Mesenchymal stem cell (in vitro differentiated cells and primary cell): ENCODE measurements at regions not wholly inside any gene's neighbourhood (a gene's known extent, or its start where the extent isn't known, plus 50 kb on each side); places are given as distances from the start of the nearest gene placed in this dataset.

ENCODE experiments used
- DNase-seq: peaks from one replicate; pipeline ENCODE4 v3.0.0-alpha.2; 2013
- H2AFZ ChIP-seq: one replicate; pipeline ENCODE4 v1.6.1; 2013; ENCODE audit warnings: low read depth, mild to moderate bottlenecking, control low read depth, inconsistent platforms, low read length, moderate library complexity
- H2AK5ac ChIP-seq: 2 replicates; pipeline ENCODE4 v1.6.1; 2013; ENCODE audit warnings: low read length, moderate library complexity, mild to moderate bottlenecking, inconsistent platforms; ENCODE audit not compliant: severe bottlenecking
- H2BK120ac ChIP-seq: one replicate; pipeline ENCODE4 v1.6.1; 2013; ENCODE audit warnings: low read depth, mild to moderate bottlenecking, inconsistent platforms, low read length, moderate library complexity
- H2BK12ac ChIP-seq, 2 experiments: one replicate each; pipeline ENCODE4 v1.6.1; 2013; ENCODE audit warnings: inconsistent platforms in 2 of 2, low read length in 2 of 2, mild to moderate bottlenecking in 2 of 2, moderate library complexity in 2 of 2, control low read depth in 1 of 2
- H2BK15ac ChIP-seq: one replicate; pipeline ENCODE4 v1.6.1; 2013; ENCODE audit warnings: mild to moderate bottlenecking, low read depth, inconsistent platforms; ENCODE audit not compliant: poor library complexity, severe bottlenecking
- H2BK5ac ChIP-seq: 2 replicates; pipeline ENCODE4 v1.6.1; 2013; ENCODE audit warnings: low read depth, mild to moderate bottlenecking, low read length, control low read depth, inconsistent platforms; ENCODE audit not compliant: poor library complexity, severe bottlenecking
- H3K14ac ChIP-seq, 2 experiments: one replicate each; pipeline ENCODE4 v1.6.1; 2013; ENCODE audit warnings: inconsistent platforms in 2 of 2, low read length in 2 of 2, control low read depth in 1 of 2, mild to moderate bottlenecking in 1 of 2, moderate library complexity in 1 of 2
- H3K18ac ChIP-seq, 2 experiments: one replicate each; pipeline ENCODE4 v1.6.1; 2013; ENCODE audit warnings: inconsistent platforms in 2 of 2, low read length in 2 of 2, control low read depth in 1 of 2, low read depth in 1 of 2, mild to moderate bottlenecking in 1 of 2
- H3K23ac ChIP-seq, 2 experiments: one replicate each; pipeline ENCODE4 v1.6.1; 2013; ENCODE audit warnings: inconsistent platforms in 2 of 2, low read length in 2 of 2, mild to moderate bottlenecking in 2 of 2, moderate library complexity in 2 of 2, control low read depth in 1 of 2
- H3K27ac ChIP-seq: 2 replicates; pipeline ENCODE4 v1.5.1; 2013; ENCODE audit warnings: mild to moderate bottlenecking, moderate library complexity, low read length, control low read depth, inconsistent platforms; ENCODE audit not compliant: poor library complexity, severe bottlenecking
- H3K27me3 ChIP-seq, 2 experiments: 2 replicates each; pipeline versions ENCODE4 v1.6.1 to v1.7.0; 2013; ENCODE audit warnings: low read length in 2 of 2, mild to moderate bottlenecking in 2 of 2, moderate library complexity in 2 of 2, control low read depth in 1 of 2, inconsistent platforms in 1 of 2; ENCODE audit not compliant: control insufficient read depth in 1 of 2, insufficient read depth in 1 of 2
- H3K36me3 ChIP-seq, 2 experiments: 2 replicates each; pipeline versions ENCODE4 v1.6.1 to v1.7.0; 2013; ENCODE audit warnings: low read length in 2 of 2, control low read depth in 1 of 2, inconsistent platforms in 1 of 2, low read depth in 1 of 2, mild to moderate bottlenecking in 1 of 2; ENCODE audit not compliant: insufficient read depth in 2 of 2, control insufficient read depth in 1 of 2
- H3K4ac ChIP-seq, 2 experiments: one replicate each; pipeline ENCODE4 v1.6.1; 2013; ENCODE audit warnings: inconsistent platforms in 2 of 2, low read length in 2 of 2, mild to moderate bottlenecking in 2 of 2, moderate library complexity in 2 of 2, control low read depth in 1 of 2, low read depth in 1 of 2
- H3K4me1 ChIP-seq: 2 replicates; pipeline ENCODE4 v1.6.1; 2013; ENCODE audit warnings: low read depth, low read length, control low read depth; ENCODE audit not compliant: control insufficient read depth, insufficient read depth
- H3K4me2 ChIP-seq: 2 replicates; pipeline ENCODE4 v1.6.1; 2013; ENCODE audit warnings: low read length, mild to moderate bottlenecking, inconsistent platforms; ENCODE audit not compliant: poor library complexity, severe bottlenecking
- H3K4me3 ChIP-seq, 2 experiments: 2 replicates each; pipeline versions ENCODE4 v1.5.1 to v1.7.0; 2013; ENCODE audit warnings: low read length in 2 of 2, mild to moderate bottlenecking in 2 of 2, control low read depth in 1 of 2, low read depth in 1 of 2; ENCODE audit not compliant: insufficient read depth in 1 of 2
- H3K79me1 ChIP-seq: replicated peaks from 2 replicates; pipeline ENCODE4 v1.6.1; 2013; ENCODE audit warnings: mild to moderate bottlenecking, control low read depth, low read length, inconsistent platforms; ENCODE audit not compliant: poor library complexity, severe bottlenecking
- H3K9ac ChIP-seq: 2 replicates; pipeline ENCODE4 v1.7.0; 2013; ENCODE audit warnings: mild to moderate bottlenecking, low read length, moderate library complexity
- H3K9me3 ChIP-seq: 2 replicates; pipeline ENCODE4 v1.7.0; 2013; ENCODE audit warnings: mild to moderate bottlenecking, low read length; ENCODE audit not compliant: control insufficient read depth
- H4K8ac ChIP-seq: one replicate; pipeline ENCODE4 v1.6.1; 2013; ENCODE audit warnings: inconsistent platforms, mild to moderate bottlenecking, low read length, moderate library complexity
- H4K91ac ChIP-seq: one replicate; pipeline ENCODE4 v1.6.1; 2013; ENCODE audit warnings: mild to moderate bottlenecking, low read length, inconsistent platforms
- WGBS: methylation state at CpG from one replicate; pipeline ENCODE4 v1.1.7; 2013; ENCODE audit warnings: mixed read lengths; 5-methylcytosine and 5-hydroxymethylcytosine counted together

GRCh38 chr3:181253796-181254195, 264.3 kb upstream of the DNAJC19 start:
- no peak overlapping the region for H2BK120ac ChIP-seq
- no peak overlapping the region for H4K8ac ChIP-seq
- no peak overlapping the region for H2BK15ac ChIP-seq
- H3K23ac ChIP-seq, result no peak overlapping the region
- H3K79me1 ChIP-seq, result no peaks in the 10 kb centered on the region
- no peak overlapping the region for H2AK5ac ChIP-seq
- no peak overlapping the region for H3K9ac ChIP-seq
- no peak overlapping the region for H2AFZ ChIP-seq
- H3K36me3 ChIP-seq, result no peaks in the 10 kb centered on the region
- H3K4me3 ChIP-seq, result no peak overlapping the region
- no peaks in the 10 kb centered on the region for H3K4me1 ChIP-seq
- no peak overlapping the region for H3K14ac ChIP-seq
- no peak for DNase-seq
- no peak overlapping the region for H3K4me2 ChIP-seq
- 71% methylated on average over 2 of the region's 3 CpGs for WGBS
- H3K18ac ChIP-seq, result no peak overlapping the region
- H2BK5ac ChIP-seq, result no peak overlapping the region
- no peaks in the 10 kb centered on the region for H3K9me3 ChIP-seq
- H3K27ac ChIP-seq, result no peak overlapping the region
- no peaks in the 10 kb centered on the region for H3K27me3 ChIP-seq
- no peak overlapping the region for H2BK12ac ChIP-seq
- H4K91ac ChIP-seq, result no peak overlapping the region
- no peak overlapping the region for H3K4ac ChIP-seq

- H3K4me2 ChIP-seq, result no peak overlapping the region
- no peak overlapping the region for H2BK120ac ChIP-seq
- H3K14ac ChIP-seq, result no peak overlapping the region
- no peaks in the 10 kb centered on the region for H3K79me1 ChIP-seq
- no peaks in the 10 kb centered on the region for H3K27me3 ChIP-seq
- 1% methylated on average over 3 of the region's 3 CpGs for WGBS
- H2AFZ ChIP-seq, result no peak overlapping the region
- H2BK12ac ChIP-seq, result no peak overlapping the region
- H3K18ac ChIP-seq, result no peak overlapping the region
- H2AK5ac ChIP-seq, result no peak overlapping the region
- H2BK15ac ChIP-seq, result no peak overlapping the region
- H3K4me1 ChIP-seq, result no peaks in the 10 kb centered on the region
- no peak overlapping the region for H3K4ac ChIP-seq
- no peak for DNase-seq
- H4K91ac ChIP-seq, result no peak overlapping the region
- no peak overlapping the region for H2BK5ac ChIP-seq
- no peak overlapping the region for H3K27ac ChIP-seq
- H4K8ac ChIP-seq, result no peak overlapping the region
- H3K4me3 ChIP-seq, result no peak overlapping the region
- no peaks in the 10 kb centered on the region for H3K9me3 ChIP-seq
- no peaks in the 10 kb centered on the region for H3K36me3 ChIP-seq
- H3K23ac ChIP-seq, result no peak overlapping the region
- H3K9ac ChIP-seq, result no peak overlapping the region
Observed at GRCh38 chr3:181252631-181253030, 263.1 kb upstream of the DNAJC19 start.

- no peak overlapping the region for H2BK15ac ChIP-seq
- H3K4me3 ChIP-seq, result no peak overlapping the region
- no peak overlapping the region for H2AK5ac ChIP-seq
- H2AFZ ChIP-seq, result no peak overlapping the region
- H3K18ac ChIP-seq, result no peak overlapping the region
- H3K27me3 ChIP-seq, result no peaks in the 10 kb centered on the region
- H3K4me1 ChIP-seq, result no peaks in the 10 kb centered on the region
- H3K36me3 ChIP-seq, result no peaks in the 10 kb centered on the region
- H4K8ac ChIP-seq, result no peak overlapping the region
- no peaks in the 10 kb centered on the region for H3K79me1 ChIP-seq
- no peak overlapping the region for H3K27ac ChIP-seq
- no peak for DNase-seq
- no peaks in the 10 kb centered on the region for H3K9me3 ChIP-seq
- H2BK12ac ChIP-seq, result no peak overlapping the region
- 62% methylated on average over 3 of the region's 3 CpGs for WGBS
- H3K4ac ChIP-seq, result no peak overlapping the region
- H3K4me2 ChIP-seq, result no peak overlapping the region
- H3K23ac ChIP-seq, result no peak overlapping the region
- no peak overlapping the region for H2BK5ac ChIP-seq
- no peak overlapping the region for H3K9ac ChIP-seq
- no peak overlapping the region for H2BK120ac ChIP-seq
- no peak overlapping the region for H4K91ac ChIP-seq
- no peak overlapping the region for H3K14ac ChIP-seq
Observed at GRCh38 chr3:181250714-181251113, 261.2 kb upstream of the DNAJC19 start.

- no peaks in the 10 kb centered on the region for H3K79me1 ChIP-seq
- H3K4me1 ChIP-seq, result no peaks in the 10 kb centered on the region
- no peak overlapping the region for H2BK120ac ChIP-seq
- no peak overlapping the region for H4K91ac ChIP-seq
- no peaks in the 10 kb centered on the region for H3K27me3 ChIP-seq
- H3K9ac ChIP-seq, result no peak overlapping the region
- no peaks in the 10 kb centered on the region for H3K36me3 ChIP-seq
- 27% methylated on average over 2 of the region's 2 CpGs for WGBS
- H2AK5ac ChIP-seq, result no peak overlapping the region
- no peak overlapping the region for H3K18ac ChIP-seq
- H3K4me3 ChIP-seq, result no peak overlapping the region
- H2BK5ac ChIP-seq, result no peak overlapping the region
- H2BK12ac ChIP-seq, result no peak overlapping the region
- no peak overlapping the region for H3K27ac ChIP-seq
- H4K8ac ChIP-seq, result no peak overlapping the region
- no peak overlapping the region for H3K23ac ChIP-seq
- no peak for DNase-seq
- H2BK15ac ChIP-seq, result no peak overlapping the region
- no peak overlapping the region for H3K14ac ChIP-seq
- H3K4me2 ChIP-seq, result no peak overlapping the region
- H3K9me3 ChIP-seq, result no peaks in the 10 kb centered on the region
- H2AFZ ChIP-seq, result no peak overlapping the region
- no peak overlapping the region for H3K4ac ChIP-seq
Observed at GRCh38 chr3:181239441-181239840, 249.9 kb upstream of the DNAJC19 start.
